Stimulated activated CD4-positive, alpha-beta T cell treated with anti-CD3 and anti-CD28 coated beads, Interleukin-2, amount 100 ng/mL, for 24 hours (primary cell): ENCODE measurements at regions not wholly inside any gene's neighbourhood (a gene's known extent, or its start where the extent isn't known, plus 50 kb on each side); places are given as distances from the start of the nearest gene placed in this dataset.

Experiments used
- DNase-seq, 2 donors: peaks; one replicate each; pipeline ENCODE4 v3.0.0-alpha.2; 2020

DNA sequence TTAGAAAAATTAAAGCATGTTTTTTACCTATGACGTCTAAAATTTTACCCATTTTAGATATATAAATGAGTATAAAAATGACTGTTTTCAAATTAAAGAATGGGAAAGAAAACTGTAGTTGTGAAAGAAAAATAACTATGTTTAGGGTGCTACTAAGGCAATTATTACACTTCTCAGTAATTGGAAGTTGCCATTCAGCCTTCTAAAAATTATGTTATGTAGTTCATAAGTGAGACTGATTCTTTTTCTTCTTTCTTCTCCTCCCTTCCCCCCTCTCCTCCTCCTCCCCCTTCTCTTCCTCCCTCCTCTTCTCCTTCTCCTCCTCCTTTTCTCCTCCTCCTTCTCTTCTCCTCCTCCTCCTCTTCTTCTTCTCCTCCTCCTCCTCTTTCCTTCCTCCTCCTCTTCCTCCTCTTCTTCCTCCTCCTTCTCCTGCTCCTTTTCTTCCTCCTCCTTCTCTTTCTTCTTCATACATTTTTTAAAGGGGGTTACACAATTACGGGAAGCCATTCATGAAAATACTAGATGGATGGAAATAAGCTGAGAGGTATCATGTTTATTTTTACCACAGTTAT, 223.6 kb downstream of the CETN3 start:
- DNase-seq, result no peak

DNA sequence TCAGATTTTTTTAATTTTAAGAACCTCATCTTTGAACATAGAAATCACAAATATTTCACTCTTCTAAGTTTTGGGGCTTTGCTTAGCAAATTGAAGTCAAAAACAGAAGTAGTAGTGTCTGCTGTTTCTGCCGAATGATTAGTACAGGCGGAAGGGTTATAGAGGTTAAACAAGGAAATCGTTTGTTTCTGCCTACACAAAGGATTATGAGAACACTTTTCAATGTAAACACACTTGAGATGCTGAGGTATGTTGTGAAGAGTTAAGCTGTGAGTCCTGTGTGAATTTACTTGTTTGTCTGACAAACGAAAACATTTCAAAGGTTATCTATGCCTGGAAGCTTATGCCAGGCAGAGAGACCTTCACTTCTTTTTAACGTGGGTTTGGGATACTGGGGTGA, 224.8 kb downstream of the CETN3 start:
- DNase-seq, result no peak

DNA sequence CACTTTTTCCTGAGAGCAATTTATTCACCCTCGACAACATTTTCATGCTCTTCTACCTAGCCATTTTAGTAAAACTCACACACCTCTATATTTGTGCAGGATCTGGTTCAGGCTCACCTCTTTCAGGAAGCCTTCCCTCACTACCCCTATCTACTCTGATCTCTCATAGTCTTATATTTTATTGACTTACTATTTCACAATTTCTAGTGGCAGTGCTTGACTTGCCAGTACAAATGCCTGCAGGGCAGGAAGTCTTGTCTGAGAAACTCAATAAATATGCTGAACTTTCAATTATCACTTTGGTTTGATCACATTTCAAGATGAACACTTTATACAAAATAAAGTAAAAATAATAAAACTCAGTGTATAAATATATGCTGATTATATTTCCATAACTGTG, 226.8 kb downstream of the CETN3 start:
- DNase-seq, result no peak

DNA sequence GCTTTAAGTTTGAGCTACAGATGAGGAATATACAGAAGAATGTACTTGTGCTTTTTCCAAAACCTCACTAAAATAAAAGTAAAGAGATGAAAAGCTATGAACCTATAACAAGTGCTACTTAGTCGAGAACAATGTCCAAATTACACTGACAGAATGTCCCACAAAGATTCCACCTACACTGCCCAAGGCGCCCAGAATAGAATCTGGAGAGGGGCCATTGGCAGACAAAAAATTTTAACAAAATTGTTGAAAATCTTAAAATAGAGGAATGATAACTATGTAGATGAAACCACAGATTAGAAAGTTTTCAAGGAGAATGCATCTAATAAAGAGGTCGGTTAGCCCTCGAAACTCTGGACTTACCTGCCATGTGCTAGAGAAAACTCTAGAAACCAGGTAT, 235.3 kb downstream of the CETN3 start:
- no peak for DNase-seq

DNA sequence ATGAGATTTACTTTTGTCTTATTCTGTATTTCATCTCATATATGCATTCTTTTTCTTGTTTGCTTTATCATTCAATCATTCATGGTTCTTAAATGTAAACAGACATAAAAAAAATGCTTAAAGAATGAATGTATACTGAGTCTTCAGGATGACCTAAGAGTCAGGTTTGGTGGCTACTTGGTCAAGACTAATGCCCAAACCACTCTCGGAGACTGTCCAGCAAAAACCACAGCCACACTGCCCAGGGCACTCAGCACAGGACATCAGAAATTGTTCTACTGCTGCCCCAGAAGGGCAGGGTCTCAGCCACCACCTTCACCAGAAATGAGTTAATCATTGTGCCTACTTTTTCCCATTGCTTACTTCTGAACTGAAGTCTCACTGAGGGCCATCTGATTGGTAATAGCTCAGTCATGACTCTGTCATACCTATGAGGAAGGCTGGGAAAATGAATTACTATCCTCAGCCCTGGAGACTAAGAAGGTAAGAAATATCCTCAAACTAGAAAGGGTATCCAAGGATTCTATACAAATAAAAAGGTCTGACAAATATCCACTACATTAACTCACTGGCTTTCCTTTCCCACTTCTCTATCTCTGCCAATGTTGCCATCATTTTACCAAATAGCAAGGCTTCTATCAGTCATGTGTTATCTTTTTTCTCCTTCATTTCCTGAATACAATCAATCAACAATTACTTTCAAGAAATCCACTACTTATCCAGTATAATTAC, 236.1 kb downstream of the CETN3 start:
- no peak for DNase-seq

DNA sequence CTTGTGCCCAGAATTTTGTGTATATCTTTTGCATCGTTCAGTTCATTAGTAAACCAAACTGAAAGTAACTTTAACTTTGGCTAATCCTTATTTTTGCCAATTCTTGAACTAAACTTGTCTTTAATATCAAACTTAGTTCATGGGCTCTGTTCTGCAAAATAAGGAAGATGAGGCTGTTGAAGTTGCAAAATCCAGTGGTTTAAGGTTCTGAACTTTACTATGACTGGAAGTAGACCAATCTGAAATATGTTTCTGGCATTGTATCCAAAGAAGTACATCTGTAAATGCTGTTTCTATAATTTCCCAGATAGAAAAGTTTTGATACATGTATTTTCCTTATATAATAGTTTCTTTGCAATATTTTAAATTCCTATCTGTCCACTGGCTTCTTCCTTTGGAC, 238.1 kb downstream of the CETN3 start:
- DNase-seq, result no peak

DNA sequence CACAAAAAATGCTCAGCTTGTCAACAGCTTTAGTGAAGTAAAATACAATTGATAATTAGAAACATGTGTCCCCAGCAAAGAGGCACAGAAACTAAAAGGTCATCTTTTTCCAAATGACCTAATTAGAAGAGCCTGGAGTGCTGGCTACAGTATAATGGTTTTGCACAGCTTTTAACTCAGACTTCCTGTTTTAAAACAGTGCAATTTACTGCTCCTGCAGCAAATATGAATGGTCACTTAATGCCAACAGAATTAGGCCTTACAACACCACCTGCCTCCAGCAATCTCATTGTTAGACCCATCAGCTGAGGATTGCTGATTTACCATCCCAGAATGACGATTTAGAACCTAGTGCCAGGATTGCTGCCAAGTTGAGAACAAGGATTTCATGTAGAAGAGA, 239.3 kb downstream of the CETN3 start:
- no peak for DNase-seq

DNA sequence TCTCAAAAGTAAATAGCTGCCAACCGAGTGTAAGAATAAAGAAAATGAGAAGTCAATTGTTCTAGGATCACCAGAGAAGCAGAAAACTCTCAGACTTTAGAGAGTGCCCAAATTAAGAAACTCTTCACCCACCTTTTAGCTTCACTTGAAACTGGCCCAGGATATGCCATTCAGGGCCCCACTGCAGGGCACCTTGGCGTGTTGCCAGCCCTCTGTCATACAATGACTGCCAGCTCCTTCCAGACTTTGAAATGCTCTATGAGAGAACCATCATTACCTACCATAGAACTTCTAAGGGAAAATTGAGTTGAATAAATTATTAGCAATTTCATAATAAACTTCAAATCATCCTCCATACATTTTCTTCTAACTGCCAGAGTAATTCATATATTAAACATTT, 240.5 kb downstream of the CETN3 start:
- DNase-seq, result no peak

DNA sequence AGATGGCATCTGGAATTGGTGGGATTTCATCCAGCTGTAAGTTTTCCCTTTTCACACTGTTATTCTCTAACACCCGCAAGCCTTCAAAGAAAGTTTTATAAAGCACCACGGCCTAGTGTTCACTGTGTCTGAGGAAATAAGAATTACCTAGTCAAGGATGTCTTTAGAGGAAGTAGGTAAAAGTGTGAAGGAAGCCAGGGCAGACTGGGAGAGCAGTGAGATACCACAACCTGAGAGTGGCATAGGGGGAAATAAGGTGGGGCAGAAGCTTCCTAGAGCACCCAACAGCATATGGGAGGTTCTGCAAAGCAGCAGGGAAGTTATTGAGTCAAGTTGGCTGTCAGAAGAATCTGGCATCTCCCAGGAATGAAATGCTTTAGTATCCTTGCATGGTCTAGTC, 241.2 kb downstream of the CETN3 start:
- DNase-seq, result no peak

DNA sequence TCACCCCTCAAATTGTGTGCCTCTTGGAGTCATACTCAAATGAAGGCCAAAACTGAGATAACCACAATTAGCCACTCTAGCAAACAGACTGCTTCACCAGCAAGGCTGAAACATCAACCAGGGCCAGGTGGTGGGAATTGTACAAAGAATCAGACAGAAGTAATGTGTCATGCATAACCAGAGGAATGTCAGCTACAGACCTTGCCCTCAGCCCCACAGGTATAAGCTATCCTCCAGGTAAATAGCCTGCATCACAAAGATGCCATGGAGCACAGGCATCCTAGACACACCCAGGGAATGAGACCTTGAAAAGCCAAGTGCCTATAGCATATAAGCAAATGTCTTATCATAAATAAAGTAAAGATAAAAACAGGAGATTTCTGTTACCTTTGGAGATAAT, 242.7 kb downstream of the CETN3 start:
- no peak for DNase-seq

DNA sequence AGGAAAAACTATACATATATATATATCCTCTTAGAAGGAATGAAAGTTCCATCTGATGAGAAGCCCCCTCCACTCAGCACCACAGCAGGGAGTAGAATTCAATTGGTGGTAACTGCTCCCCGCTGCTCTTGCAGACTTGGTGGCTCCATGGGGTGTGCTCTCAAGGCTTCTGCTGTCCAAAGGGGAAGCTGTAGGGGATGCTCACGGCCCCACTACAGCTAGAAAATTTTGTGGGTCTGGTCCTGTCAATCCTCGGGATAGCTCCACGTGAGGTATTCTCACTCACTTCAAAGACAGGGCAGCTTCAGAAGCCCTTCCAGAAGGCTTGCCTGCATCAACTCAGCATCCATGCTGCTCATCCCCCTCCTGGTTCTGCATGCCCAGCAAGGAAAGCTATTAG, 247.2 kb downstream of the CETN3 start:
- no peak for DNase-seq

DNA sequence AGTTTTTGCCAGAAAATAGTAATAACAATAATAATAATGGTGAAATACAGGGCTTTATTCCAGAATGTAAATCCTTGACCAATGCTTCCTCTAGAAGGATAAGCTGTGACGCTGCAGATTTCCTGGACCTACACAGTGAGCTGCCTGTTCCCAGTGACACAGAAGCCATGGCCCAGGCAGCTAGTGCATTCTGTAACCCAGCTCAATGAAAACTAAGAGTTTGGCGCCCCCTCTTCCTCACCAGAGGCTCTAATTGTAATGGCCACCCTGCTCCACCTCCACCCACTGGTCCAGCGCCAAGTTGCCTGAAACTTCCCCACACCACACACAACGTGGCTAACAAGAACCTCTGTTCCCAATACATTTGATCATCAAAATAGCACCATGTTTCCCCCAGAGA, 248.1 kb downstream of the CETN3 start:
- DNase-seq, result no peak

DNA sequence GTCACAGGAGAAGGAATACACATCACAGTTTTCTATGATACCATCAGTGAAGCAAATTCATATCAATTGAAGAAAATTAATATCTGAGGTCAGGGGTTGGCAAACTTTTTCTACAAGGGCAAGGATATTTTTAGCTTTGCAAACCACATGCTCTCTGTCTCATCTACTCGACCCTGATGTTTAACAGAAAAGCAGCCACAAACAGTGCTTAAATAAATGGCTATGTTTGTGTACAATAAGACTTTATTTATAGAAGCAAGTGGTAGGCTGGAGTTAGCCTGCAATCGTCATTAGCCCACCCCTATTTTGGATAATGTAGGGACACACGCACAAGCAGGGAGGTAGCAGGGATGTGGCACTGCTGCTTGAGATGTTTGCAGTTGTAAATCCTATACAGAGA, 251.4 kb downstream of the CETN3 start:
- no peak for DNase-seq

DNA sequence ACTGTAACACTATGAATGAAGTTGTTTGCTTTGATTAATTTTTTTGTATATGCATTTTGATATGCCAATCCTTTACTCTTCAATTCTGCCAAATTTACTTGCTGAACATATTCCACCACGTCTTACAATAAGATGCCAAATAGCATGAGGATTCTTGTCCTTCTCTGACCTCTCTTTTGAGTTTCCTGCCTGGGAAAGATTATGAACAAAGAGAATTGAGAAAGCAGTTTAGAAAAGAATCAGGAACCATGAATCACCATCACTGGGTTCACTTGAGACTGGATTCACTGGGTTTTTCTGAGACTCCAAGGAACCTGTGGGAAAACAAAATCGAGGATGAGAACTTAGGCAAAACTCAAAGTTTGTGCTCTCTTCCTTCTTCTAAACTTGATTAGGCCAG, 256.5 kb downstream of the CETN3 start:
- DNase-seq, result no peak

DNA sequence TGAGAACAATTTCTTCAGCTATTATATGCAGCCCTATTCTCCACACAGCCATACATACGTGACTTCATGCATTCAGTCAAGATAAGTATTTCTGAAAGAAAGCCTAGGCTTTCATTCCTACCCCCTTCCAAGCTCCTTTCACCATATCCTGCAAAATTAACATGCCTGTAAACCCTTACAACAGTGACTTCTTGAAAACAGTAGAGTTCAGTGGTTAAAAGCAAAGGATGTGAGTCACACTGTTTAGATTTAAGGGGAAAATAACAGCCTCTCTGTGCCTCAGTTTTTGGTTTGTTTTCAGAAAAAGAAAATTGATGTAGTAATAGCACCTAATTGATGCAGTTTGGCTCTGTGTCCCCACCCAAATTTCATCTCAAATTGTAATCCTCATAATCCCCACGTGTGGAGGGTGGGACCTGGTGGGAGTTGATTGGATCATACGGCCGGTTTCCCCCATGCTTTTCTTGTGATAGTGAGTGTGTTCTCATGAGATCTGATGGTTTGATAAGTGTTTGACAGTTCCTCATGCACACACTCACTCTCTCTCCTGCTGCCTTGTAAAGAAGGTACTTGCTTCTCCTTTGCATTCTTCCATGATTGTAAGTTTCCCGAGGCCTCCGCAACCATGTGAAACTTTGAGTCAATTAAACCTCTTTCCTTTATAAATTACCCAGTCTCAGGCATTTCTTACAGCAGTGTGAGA, 264.8 kb downstream of the CETN3 start:
- no peak for DNase-seq

DNA sequence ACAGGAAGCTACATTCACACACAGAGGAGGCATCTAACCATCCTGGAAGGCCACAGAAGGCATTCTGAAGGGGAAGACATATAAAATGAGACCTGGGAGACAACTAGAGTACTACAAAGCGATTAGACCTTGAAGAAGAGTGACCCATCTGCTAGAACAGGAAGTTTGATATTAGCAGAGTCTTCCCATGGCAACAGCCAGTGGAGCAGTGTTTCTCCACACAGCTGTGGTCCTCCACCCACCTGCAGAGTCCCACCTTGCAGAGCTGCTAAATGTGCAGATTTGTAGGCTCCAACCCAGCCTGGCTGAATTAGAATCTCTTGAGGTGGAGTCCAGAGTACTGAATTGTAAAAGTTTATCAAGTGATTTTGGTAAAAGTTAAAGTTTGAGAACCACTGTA, 267.0 kb downstream of the CETN3 start:
- DNase-seq, result no peak

DNA sequence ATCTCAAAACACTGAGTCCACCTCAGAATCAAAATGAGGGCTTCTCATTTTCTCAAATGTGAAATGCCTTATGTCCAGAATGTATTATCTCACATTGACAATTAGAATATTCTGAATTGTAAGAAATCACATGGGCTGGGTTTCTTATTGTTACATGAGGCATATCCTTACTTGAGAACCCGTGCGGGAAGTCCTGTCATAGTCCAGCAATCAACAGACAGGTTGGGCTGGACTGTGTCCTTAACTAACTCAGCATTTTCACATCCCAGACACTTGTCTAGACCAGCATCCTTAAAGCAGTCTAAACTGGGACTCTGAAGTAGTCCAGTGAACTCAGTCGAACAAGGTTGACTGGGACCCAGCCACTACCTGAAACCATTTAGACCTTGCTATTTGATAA, 267.6 kb downstream of the CETN3 start:
- no peak for DNase-seq

DNA sequence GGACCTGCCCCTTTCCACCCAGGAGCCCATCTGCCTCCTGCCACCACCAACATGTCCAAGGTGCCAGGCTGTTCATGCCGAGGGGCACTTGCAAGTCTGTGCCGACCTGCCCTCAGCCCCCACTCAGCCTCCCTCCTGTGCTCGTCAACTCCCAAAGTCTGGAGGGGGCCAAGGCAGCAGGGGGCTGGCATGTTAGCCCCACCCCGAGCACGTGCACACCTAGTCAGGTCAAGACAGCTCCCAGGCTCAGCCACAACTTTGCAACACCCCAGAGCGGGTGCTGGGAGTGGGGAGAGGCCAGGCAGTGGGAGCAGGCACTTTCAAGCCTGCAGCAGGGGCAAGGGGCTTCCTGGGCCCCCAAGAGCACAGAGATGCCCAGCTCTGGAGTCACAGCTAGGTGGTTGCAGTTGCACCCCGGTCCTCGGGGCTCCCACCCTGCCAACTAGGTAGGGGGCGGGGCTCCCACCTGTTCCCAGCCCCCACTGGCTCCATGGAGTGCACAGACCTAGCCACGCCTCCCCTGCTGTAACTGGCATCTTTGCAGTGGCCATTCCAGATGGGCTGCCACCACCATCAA, 272.5 kb downstream of the CETN3 start:
- DNase-seq, result no peak

DNA sequence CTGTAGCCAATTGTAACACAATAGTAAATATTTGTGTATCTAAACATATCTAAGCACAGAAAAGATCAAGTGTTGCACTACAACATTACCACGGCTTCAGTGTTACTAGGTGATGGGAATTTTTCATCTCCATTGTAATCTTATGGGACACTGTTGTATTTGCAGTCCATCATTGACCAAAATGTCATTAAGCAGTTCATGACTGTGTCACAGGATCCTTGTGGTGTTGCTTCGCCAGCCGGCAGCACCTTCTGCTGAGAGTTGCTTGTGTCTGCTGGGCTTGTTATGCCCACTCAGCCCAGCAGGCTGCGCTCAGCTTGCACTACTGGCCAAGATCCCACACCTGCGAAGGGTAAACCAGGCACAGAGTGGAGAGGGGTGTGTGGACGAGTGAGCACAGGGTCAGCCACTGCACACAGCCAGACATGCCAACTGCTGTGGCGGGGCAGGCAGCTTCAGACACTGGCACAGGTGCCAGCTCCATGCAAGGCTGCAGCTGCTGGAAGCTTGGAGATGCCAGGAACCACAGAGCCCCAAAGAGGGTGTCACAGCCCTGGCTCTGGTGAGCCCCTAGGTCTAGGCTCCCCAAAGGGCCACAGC, 273.7 kb downstream of the CETN3 start:
- peak in 1 of 2 donors; percentile 5 for DNase-seq

DNA sequence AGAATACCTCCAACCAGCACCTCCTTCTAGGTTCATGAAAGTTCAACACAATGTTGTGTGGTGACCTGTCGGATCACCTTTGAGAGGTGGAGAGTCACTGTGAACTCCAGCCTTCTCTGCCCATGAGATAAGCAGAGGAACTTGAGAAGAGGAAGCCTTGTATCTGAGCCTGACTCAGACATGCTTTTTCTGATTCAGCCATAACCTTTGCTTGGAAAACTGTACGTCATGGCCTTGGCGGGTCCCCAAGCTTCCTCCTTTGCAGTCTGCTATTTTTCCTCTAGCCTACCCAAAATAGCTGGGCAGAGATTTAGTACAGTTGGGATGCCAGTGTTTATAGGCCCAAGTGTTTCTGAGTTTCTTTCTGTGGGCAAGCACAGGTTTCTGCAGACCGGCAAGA, 274.7 kb downstream of the CETN3 start:
- DNase-seq, result no peak

DNA sequence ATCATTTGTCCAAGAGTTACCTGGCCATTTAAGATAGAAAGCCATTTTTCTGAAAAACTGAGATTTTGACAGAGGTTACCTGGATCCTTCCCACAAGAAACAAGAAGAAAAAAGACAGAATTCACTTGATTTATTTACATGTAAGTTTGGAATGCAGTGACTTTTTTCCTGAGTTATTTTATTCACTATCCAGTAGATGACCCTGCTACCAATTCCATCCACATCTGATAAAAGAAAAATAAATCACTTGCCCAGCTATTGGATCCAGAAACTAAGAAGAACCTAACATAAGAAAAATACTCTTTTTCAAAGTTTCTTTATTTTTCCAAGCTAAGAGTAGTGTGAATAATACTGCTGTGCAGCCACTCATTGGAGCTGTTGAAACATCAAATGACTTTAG, 275.2 kb downstream of the CETN3 start:
- no peak for DNase-seq

DNA sequence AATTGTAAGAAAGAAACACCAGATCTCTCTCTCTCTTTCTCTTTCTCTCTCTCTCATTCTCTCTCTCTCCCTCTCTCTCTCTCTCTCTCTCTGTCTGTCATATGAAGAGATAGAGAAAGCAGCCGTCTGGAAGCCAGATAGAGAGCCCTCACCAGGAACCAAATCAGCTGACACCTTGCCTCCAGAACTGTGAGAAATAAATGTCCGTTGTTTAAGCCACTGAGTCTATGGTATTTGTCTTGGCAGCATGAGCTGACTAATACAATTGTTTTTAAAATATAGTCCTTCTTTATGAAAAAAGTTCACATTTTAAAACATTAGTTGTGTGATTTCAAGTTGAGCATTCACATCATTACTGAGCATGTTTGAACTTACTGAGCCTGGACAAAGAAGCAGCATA, 275.6 kb downstream of the CETN3 start:
- no peak for DNase-seq

DNA sequence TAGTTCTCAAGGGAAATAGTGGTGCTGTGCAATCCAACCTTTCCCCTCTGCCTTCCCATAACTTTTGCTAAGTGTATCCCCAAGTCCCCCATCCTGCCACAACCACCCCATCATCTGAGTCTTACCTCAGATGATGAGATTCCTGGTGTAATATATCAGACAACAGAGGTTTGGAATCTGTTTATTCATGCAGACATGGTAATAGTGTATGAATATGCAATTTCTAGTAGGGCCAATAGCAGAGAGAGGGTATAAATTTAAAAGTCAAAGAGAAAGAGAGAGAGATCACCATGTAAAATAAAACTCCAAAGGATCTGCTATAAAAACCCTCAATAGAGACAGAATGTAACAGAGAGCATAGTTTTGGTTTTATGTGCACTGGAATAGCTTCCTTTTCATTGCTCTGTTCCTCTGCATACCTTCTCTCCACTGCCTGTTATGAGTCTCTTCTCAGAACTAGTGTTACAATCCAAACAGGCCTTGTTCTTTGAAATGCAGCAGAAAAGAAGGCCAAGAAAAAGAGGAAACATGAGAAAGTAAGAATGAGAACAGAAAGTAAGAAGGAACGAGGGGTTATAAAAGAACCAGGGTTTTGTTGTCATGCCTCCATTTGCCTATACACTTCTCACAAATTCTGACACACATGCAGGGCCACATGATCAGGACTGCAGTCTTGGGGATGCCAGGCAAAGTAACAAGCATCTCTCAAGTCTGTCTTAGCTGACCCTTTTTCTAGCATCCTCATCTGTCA, 278.0 kb downstream of the CETN3 start:
- DNase-seq, result no peak
